ENCODE measurements at regions not wholly inside any gene's neighbourhood (a gene's known extent, or its start where the extent isn't known, plus 50 kb on each side); places are given as distances from the start of the nearest gene placed in this dataset.

DNA sequence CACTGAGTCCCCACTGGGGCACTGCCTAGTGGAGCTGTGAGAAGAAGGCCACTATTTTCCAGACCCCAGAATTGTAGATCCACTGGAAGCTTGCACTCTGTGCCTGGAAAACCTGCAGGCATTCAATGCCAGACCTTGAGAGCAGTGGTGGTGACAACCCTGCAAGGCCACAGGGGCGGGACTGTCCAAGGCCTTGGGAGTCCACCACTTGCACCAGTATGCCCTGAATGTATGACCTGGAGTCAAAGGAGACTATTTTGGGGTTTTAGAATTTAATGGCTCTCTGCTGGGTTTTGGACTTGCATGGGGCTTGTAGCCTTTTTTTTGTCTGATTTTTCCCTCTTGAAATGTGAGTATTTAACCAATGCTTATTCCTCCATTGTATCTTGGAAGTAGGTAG is 145.8 kb downstream of the MSN start:
- TF ChIP-seq, protein P1, sequence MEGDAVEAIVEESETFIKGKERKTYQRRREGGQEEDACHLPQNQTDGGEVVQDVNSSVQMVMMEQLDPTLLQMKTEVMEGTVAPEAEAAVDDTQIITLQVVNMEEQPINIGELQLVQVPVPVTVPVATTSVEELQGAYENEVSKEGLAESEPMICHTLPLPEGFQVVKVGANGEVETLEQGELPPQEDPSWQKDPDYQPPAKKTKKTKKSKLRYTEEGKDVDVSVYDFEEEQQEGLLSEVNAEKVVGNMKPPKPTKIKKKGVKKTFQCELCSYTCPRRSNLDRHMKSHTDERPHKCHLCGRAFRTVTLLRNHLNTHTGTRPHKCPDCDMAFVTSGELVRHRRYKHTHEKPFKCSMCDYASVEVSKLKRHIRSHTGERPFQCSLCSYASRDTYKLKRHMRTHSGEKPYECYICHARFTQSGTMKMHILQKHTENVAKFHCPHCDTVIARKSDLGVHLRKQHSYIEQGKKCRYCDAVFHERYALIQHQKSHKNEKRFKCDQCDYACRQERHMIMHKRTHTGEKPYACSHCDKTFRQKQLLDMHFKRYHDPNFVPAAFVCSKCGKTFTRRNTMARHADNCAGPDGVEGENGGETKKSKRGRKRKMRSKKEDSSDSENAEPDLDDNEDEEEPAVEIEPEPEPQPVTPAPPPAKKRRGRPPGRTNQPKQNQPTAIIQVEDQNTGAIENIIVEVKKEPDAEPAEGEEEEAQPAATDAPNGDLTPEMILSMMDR (IDR thresholded peaks at IDR 0.05; ENCODE audit: insufficient read depth, low read depth, low read length): no peak
- TF ChIP-seq EZH2 (IDR thresholded peaks at IDR 0.05; ENCODE audit: insufficient read depth, low read length): no peak
